Kasumi-1 (cell line): ENCODE measurements at regions not wholly inside any gene's neighbourhood (a gene's known extent, or its start where the extent isn't known, plus 50 kb on each side); places are given as distances from the start of the nearest gene placed in this dataset.
"Not testable (repeated sequence)": the region's sequence is repeated elsewhere in the genome, so short reads cannot be mapped to it uniquely, and the experiment has no call there.

ENCODE experiments used
- DNase-seq, 2 experiments: peaks; one replicate each; lab custom pipeline; 2025; lab: John Stamatoyannopoulos, UW

DNA sequence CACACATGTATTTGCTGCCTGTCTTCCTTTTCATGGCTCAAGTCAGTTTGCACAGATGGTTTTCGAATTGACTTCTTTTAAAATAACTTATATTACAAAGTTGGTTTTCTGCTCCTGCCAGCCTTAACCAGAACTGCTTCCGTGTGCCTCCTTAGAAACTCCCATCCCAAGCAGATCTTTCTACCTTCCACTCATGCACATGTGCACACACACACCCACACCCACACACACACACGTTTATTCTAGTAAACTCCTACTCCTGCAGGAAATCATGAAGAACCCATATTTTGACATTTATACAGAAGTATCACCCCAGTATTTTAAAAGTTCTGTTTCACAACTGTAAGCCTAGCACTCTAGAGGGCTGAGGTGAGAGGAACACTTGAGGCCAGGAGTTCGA, 329.5 kb upstream of the SOX9 start:
- no peak for DNase-seq

DNA sequence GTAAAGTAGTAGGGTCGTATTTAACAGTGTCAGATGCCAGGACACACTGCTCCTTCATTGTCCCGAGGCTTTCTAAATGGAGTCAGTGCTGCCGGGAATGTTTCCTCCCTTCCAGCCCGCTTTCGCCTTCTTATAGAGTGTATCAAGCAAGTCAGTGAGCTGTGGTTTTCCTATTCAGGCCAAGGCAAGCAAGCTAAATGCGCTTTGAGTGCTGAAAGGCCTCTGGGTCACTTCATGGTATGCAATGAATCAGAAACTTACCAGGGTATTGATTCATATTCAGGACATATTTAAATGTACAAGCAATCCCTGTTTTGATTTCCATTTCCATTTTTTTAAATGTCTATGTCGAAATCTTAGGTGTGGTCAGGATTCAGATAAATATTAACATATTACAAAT, 327.9 kb upstream of the SOX9 start:
- no peak for DNase-seq

DNA sequence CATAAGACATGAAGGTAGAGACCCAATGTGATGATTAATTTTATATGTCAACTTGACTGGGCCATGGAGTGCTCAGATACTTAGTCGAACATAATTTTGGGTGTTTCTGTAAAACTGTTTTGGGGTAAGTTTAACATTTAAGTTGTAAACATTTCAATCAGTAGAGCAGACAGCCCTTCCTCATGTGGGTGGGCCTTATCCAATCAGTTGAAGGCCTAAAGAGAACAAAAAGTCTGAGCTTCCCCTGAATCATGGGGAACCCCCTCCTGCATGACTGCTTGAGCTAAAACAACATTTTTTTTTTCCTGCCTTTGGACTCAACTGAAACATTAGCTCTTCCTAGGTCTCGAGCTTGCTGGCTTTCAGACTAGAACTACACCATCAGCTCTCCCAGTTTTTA, 327.3 kb upstream of the SOX9 start:
- no peak for DNase-seq

DNA sequence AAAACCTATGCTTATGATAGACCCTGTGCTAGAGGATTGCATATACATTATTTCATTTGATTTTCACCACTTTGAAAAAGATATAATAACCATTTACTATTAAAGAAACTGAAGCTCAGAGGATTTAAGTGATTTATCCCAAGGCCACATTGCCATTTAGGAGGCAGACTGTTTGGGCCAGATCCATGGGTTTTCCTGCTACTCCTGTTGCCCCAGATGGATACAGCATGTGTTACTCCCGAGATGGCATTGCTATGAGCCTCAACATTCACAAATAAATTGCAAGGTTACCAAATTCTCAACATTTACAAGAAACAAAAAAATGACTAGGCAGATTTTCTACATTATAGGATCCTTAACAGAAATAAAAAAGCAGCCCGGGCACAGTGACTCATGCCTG, 322.1 kb upstream of the SOX9 start:
- DNase-seq = no peak

DNA sequence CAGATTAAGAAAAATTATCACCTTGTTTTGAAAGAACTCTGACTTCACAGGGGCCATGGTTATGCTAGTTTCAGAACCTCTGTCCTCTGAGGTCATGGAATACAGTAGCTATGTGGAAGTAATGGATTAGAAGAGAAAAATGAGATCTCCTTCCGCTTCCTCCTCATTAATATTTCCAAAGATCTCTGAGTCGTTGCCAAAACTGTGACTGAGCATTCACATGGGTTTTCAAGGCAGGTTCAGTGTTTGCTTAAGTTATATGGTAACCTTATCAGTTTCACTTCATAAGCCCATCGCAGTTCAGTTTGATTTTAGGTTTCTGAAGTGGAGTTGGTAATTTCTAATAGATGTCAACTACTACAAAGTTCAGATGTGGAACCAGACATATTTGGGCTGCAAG, 321.2 kb upstream of the SOX9 start:
- DNase-seq = no peak

DNA sequence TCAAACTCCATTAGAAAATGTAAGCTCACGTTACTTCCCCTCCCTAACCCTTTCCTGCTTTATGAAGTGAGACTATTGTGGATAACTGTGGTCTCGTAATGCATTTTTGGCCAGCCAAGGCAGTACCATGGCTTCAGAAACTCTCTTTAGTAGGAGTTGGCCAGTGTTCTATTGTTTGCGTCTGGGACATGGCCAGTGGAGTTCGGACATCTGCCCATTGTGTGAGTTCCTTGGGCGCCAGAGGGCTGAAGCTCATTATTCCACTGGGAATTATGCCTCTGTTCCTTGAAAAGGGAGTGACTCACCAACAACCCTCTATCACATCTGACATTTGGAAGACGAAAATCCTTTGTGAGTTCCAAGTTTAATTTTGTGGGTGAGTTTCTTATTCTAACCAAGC, 319.5 kb upstream of the SOX9 start:
- DNase-seq = no peak

DNA sequence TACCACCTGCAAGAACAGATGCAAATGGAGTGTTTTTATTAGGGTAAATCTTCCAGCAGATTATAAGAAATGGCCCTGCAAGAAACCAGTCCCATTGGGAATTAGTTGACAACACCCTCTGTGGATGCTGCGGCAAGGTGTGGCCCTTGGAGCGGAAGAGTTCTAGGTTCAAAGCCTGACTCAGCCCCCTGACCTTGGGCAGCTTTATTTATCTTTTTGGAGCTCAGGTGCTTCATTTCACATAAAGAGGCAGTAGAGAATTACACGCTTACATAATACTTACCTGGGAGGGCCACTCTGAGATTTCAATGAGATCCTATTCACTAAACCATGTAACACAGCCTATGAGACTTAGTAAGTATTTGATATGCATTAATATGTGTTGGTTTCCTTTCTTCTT, 318.2 kb upstream of the SOX9 start:
- DNase-seq = no peak

DNA sequence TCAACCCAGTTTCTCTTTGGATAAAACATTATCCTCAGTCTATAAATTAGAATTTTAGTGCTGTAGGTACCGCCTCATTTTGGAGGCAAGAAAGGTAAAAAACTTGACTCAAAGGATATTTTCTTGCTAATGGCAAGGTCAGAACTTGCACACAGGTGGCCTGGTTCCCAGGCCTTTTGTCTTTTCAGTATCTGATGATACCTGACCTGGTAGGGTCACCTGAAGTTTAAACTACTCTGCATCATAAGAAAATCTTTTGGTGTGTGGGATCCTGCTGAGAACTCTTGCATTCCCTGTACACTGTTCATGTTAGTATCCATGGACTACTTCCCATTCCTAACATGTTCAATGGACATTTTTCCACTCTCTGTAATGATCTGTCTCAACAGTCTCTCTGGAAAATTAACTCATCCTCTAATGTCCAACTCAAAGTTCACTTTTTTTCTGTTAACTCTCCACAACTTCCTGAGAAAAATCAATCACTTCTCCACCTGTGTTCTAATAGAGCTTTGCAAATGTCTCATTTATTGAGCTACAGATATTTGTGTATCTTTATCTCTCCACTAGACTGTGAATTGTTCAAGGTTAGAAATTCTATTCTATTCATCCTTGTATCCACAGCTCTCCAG, 317.1 kb upstream of the SOX9 start:
- no peak for DNase-seq

DNA sequence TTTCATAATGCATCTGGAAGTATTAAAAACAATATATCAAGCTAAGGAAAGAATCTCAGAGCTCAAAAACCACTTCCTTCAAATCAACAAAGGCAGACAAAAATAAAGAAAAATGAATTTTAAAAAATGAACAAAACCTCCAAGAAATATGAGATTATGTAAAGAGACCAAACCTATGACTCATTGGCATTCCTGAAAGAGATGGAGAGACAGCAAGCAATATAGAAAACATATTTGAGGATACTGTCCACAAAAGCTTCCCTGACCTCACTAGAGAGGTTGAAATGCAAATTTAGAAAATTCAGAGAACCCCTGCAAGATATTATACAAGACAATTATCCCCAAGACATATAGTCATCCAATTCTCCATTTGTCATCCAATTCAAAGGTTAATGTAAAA, 311.3 kb upstream of the SOX9 start:
- no peak for DNase-seq

DNA sequence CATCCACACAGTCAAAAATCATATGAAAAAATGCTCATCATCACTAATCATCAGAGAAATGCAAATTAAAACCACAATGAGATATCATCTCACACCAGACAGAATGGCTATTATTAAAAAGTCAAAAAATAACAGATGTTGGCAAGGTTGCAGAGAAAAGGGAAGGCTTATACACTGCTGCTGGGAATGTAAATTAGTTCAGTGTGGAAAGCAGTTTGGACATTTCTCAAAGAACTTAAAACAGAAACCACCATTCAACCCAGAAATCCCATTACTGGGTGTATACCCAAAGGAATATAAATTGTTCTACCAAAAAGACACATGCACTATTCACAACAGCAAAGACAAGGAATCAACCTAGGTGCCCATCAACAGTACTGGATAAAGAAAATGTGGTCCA, 307.0 kb upstream of the SOX9 start:
- not testable (repeated sequence) for DNase-seq

DNA sequence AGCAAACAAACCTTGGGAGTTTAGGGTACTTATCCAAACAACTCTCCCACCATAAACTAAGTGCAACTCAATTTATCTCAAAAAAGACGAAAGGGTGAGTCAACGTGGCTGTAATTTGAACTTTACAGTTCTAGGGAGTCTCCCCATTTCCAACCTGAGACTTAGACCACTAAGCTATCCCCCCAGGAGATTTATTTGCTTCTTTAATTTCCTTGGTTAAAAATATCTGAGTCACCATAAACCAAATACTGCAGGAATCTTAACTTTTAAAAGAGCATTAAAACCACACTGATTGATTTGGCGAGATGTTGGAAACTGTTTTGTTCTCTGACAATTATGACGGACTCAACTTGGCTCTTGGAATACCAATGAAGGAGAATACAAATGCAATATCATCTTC, 299.3 kb upstream of the SOX9 start:
- no peak for DNase-seq

DNA sequence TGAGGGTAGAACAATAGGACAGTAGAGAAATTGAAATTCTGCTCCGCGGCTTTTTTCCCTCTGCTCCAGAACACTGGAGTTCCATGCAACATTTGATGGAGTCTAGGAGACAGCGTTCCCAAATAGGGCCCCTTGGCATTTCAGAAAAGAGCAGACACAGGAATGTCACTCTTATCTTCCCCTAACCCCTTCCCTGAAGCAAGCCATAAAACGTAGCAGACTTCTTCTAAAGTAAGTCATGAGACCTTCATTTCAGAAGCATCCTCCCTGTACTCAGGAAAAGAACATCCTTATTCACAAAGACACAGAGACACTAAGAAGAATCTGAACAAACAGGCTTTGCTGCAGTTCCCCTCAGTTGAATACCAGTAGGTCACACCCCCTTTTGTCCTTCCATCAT, 296.1 kb upstream of the SOX9 start:
- no peak for DNase-seq

DNA sequence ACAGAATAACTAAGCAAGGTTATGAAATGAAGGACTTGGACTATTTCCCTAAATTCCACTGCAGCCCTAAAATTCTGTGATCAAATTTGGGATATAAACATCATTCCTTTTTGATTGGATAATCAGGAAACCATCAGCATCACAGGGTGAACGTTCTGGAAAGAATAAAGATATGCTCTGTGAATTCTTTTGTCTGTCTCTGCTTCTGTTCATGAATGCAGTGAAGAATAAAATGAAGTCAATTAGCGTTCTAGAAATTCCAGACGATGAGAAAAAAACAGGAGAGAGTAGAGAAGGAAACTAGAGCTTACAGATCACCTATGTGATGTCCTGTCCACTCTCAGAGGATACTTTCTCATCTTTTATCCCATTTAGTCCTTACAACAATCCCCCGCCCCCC, 295.1 kb upstream of the SOX9 start:
- DNase-seq = no peak

DNA sequence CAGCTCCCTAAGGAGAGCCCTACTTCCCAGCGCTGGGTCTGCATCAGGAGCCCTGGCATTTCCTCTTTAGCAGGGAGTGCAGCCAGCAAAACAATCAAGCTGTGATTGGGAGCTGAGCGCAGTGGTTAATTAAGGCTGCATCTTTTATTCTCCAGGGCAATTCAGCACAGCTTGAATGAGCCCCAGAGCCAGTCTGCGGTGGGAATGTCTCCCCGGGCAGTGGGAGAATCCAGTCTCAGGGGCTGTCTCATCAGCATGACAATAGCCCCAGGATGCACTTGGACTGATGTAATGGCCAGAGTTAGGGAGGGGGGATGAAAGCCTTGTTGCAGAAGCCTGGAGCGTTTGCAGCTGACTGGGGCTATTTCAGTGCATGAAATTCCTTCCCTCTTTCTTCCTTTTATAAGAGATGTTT, 292.6 kb upstream of the SOX9 start:
- no peak for DNase-seq

DNA sequence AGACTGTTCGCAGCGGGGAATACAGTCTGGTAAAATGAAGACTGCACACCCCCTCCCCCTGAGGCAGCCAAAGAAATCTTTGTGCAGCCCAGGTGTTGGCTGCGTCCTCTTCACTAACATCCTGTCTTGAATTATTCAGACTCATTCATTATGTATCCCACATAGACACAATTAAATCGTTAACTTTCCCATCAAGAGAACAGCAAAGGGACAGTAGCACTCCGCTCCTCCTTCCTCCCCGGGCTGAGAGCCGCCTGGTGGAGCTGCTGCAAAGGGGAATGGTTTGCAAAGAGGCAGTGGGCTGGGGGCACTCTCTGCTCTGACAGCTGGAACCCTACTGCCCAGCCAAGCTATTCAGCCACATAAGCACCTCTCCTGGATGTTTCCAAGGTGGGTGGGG, 290.0 kb upstream of the SOX9 start:
- no peak for DNase-seq

DNA sequence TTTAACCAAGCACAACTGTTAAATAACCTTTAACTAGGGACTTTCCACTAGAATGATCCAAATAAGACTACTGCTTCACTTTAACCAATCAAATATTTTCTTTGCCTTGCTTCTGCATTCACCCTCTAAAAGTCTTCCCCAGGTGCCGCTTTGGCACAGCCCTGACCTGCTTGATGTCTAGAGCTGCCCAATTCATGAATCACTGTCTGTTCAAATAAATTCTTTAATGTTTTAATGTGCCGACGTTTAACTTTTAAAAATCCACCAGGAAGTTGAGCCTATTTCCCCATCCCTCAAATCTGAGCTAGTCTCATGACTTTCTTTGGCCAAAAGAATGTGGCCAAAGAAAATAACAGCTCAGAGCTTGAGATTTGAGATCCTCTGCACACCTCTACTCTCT, 277.8 kb upstream of the SOX9 start:
- DNase-seq = no peak

DNA sequence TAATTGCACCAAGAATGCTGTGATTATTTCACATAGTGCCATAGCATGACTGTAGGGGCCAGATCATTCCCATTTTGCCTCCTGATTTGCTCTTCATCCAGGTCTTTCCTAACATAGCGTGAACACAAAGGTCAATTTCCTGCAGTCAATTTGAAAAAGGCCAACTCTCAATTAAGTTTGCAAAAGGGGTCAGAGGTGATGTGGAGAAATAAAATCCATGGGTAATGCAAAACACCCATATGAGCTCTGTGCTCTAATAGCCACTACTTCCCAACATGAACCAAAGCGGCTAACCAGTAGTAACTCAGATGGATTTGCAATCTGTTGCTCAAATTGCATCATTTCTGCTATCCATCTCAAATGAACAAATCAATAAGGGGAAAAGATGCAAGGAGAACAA, 275.5 kb upstream of the SOX9 start:
- no peak for DNase-seq

DNA sequence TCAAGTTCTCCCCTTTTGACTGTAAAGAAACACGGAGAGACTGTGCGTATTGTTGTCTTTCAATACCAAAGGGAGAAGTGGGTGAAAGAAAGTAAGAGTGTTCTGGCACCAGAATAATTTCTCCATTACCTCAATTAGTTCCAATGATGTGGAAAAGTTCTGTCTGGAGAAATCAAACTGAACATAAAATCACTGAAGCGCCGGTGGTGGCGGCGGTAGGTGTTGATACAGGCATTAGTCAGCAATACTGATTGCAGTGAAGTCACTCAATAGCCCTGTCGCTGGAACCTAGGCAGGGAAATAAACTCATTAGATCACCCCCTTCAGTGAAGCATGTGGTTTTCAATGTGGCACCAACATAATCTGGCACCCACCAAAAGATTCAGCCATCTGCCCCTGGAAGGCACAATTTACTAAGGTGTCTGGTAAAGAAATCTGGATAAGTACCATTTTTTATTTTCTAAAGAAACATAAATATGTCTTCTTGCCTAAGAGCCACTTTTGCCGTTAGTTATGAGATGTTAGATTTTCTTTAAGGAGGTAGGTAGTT, 274.2 kb upstream of the SOX9 start:
- DNase-seq = no peak

DNA sequence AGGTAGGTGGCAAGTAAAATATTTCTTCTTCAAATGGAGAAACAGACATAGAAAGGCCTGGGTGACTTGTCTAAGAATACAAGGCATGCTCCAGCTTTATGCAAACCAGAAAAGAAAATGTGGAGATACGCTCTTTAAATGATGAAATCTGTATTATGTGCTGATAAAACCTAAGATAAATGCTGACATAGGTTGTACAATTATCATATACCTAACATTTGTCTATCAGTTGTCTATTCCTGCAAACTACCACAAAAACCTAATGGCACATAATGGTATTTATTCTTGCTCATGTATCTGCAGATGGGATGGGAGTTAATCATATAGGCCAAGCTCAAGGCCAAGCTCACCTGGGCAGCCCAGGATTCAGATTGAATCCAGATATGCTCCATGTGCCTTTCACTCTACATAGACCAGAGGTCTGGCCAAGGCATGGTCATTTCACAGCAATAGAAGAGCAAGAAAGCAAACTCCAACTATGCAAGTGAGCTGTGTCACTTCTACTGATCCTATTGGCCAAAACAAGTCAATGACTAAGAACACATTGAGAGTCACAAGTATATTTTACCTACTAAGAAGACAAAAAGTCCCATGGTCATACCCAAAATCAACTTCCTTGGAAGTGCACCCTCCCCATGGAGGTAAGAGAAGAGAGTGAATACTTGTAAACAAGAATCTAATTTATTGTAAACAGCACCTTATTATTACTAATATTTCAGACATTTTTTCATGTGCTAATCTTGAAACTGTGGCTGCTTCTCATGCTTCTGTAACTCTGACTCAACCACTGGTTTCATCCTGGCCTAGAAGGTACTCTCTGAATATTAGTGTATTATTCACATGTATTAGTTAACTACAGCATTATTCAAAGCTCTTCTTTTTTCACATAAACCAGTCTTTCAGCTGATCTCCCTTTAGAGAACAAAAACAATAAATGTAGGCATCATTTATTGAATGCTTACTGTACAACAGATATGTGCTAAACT, 270.7 kb upstream of the SOX9 start:
- DNase-seq = no peak

DNA sequence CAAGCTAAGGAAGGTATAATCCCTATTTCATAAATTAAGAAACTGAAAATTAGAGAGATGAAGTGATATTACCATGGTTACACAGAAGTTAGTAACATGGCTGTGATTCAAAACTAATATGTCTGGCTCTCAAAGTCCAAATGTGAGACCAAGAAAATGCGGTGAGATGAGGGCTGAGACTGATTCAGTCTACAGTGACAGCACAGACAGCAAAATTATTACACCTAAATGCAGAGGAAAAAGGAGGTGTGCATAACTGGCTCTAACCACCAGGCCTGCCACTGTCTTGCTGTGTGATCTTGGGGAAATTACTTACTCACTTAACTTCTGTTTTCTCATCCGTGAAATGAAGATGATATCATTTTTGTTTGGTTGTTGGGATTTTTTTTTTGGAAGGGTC, 270.0 kb upstream of the SOX9 start:
- DNase-seq = no peak

DNA sequence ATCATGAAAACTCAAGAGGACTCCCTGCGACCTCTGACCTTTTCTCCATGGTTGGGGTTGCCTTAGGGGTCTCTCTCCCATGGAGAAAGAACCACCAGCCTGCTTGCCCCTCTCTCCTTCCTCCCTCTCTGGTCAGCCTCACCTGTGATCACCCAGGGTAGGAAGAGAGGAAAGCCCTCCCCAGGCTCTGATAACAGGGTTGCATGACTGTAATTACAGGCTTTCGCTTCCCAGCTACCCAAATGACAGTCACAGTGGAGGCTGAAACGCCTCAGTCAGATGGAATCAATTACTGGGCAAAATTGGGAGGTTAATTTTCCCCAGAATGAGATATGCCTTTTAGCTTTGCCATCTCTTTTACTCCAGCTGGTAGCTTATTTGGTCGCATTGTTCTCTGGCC, 265.8 kb upstream of the SOX9 start:
- no peak for DNase-seq

DNA sequence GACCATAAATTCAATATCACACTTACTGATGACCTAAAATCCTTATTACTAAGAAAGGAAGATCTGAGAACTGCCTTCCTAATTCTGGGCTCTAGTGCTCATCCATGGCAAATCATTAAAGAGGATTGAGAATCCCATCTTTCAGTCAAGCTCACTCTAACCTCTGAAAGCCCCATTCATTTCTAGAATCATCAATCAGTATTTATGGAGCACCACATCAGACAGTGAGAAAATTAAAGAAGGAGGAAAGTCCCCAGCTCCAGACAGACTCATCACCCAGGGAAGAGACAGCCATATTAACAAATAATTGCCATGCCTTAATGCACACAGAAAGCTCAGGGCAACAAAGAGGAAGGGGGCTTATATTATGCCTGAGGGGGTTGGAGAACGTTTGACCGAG, 256.1 kb upstream of the SOX9 start:
- no peak for DNase-seq

DNA sequence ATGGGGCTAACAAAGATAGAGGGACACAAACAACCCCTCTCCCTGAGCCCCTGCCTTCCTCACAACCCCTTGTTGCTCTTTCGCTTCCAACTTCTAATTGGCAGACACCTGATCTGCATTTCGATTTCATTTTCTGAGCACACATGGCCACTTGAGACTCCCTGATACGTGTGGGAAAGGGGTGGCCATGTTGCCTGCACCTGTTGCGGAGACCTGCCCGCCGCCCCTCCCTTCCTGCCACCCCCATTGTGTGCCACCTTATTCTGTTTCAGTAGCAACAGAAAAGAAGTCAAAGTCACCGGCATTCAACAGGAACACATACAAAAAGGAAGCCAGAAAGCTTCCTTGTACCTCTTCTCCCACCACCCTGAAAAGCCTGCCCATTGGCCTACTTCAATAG, 254.7 kb upstream of the SOX9 start:
- no peak for DNase-seq
